Ovary (tissue), 7 donors: ENCODE measurements at regions not wholly inside any gene's neighbourhood (a gene's known extent, or its start where the extent isn't known, plus 50 kb on each side); places are given as distances from the start of the nearest gene placed in this dataset.

Experiments
- DNase-seq, 5 donors: peaks; one replicate each; pipeline ENCODE4 v3.0.0-alpha.2; 2019 to 2020
- H3K27ac ChIP-seq, 2 donors: fragments of 200-600 bp; one replicate each; pipeline versions ENCODE4 v1.5.1 to v1.8.0; 2019 to 2022
- H3K27me3 ChIP-seq: fragments of 200-600 bp; one replicate; pipeline ENCODE4 v1.8.0; 2022
- H3K36me3 ChIP-seq: fragments of 200-600 bp; sonication (generic); one replicate; pipeline ENCODE4 v1.5.1; 2019
- H3K4me1 ChIP-seq: one replicate; pipeline ENCODE4 v1.8.1; 2013; ENCODE audit warnings: mild to moderate bottlenecking, moderate library complexity; ENCODE audit not compliant: insufficient read depth
- H3K4me3 ChIP-seq: fragments of 200-600 bp; sonication (generic); one replicate; pipeline ENCODE4 v1.5.1; 2017
- H3K9me3 ChIP-seq, 2 donors: fragments of 200-600 bp in 1 of 2; sonication (generic) in 1 of 2; one replicate each; pipeline versions ENCODE4 v1.5.1 to v1.8.1; 2013 to 2019; ENCODE audit warnings: mild to moderate bottlenecking in 1 of 2, moderate library complexity in 1 of 2
- EP300 ChIP-seq: sonication (generic); formaldehyde crosslinking; IDR thresholded peaks from one replicate; pipeline ENCODE4 v1.6.1; 2017; ENCODE audit warnings: antibody characterized with exemption
- POLR2A ChIP-seq: fragments of 450-650 bp; IDR thresholded peaks from one replicate; pipeline ENCODE4 v1.6.1; 2017; ENCODE audit warnings: antibody characterized with exemption, mild to moderate bottlenecking, moderate library complexity
- WGBS, 3 donors: extraction: QIAGEN DNeasy Blood & Tissue Kit in 1 of 3; methylation state at CpG; one replicate each; pipeline versions ENCODE4 v1.1.5 to v1.1.7; 2013 to 2017; 5-methylcytosine and 5-hydroxymethylcytosine counted together
- intact Hi-C, 4 donors: fragments of 100-400 bp; cut with DNase I; formaldehyde crosslinking; loops; one replicate each; pipeline versions ENCODE4 v1.11.0 to v1.15.1; 2022 to 2023
- TF ChIP-seq, protein P1 (sequence below), 3 donors: fragments of 450-650 bp in 2 of 3; fragments of 200-600 bp in 1 of 3; IDR thresholded peaks; one replicate each; pipeline versions ENCODE4 v1.5.1 to v1.8.0; 2016 to 2022; ENCODE audit warnings: antibody characterized with exemption in 3 of 3, mild to moderate bottlenecking in 1 of 3
- donor health status: DM: no; HTN: no; CAD: no; lungs with moderate emphysema.
- donor health status: DM: no; HTN: no; CAD: no.
- donor health status: Bipolar disorder and iron deficiency.
- donor health status: DM: no; HTN: no; CAD: no.
- donor health status: DM: yes; HTN: yes; CAD: no.

DNA sequence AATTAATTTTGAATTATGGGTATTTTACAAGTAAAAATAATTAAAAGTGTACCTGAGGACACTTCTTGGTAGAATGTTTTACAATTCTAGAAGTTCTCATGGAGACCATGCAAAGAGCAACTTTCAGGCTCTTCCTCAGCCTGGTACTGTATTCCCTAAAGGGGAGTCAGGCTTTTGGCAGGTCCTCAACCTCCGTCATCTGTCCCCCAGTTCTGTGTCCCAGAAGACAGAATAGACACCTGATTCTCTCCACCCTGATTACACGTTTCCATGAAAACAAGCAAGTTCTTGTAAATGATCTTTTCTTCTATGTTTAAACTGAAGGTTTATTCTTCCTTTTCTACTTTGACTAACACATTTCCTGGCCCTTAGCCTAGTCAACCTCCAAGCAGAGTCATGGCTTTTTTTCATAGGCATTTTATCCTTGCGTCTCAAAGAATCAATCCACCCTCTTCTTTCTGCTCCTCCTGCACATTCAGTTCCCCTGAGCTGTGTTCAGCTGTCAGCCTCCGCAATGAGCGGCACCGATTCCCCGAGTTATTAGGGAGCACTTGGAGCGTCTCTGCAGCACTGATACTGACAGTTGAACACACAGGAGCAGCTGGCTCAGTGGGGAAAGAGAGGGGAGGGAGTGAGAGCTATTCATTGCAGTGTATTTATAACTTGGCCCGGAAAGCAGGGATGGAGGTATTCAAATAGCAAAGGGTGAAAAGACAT lies 1082.4 kb upstream of the MAP3K7 start:
- no peaks in the 10 kb centered on the region for H3K27me3 ChIP-seq
- TF ChIP-seq, protein P1, sequence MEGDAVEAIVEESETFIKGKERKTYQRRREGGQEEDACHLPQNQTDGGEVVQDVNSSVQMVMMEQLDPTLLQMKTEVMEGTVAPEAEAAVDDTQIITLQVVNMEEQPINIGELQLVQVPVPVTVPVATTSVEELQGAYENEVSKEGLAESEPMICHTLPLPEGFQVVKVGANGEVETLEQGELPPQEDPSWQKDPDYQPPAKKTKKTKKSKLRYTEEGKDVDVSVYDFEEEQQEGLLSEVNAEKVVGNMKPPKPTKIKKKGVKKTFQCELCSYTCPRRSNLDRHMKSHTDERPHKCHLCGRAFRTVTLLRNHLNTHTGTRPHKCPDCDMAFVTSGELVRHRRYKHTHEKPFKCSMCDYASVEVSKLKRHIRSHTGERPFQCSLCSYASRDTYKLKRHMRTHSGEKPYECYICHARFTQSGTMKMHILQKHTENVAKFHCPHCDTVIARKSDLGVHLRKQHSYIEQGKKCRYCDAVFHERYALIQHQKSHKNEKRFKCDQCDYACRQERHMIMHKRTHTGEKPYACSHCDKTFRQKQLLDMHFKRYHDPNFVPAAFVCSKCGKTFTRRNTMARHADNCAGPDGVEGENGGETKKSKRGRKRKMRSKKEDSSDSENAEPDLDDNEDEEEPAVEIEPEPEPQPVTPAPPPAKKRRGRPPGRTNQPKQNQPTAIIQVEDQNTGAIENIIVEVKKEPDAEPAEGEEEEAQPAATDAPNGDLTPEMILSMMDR (IDR thresholded peaks at IDR 0.05), result no peak
- TF ChIP-seq POLR2A (no peak), EP300 (no peak)
- intact Hi-C loops, result no loop called here
- no peaks in the 10 kb centered on the region for H3K9me3 ChIP-seq
- no peaks in the 10 kb centered on the region for H3K36me3 ChIP-seq
- H3K27ac ChIP-seq, result no peak overlapping the region
- H3K4me1 ChIP-seq, result no peaks in the 10 kb centered on the region
- 20 to 28% (median 22%) methylated on average over 9 of the region's 9 CpGs for WGBS, 3 donors
- no peak for DNase-seq
- H3K4me3 ChIP-seq, result no peak overlapping the region

DNA sequence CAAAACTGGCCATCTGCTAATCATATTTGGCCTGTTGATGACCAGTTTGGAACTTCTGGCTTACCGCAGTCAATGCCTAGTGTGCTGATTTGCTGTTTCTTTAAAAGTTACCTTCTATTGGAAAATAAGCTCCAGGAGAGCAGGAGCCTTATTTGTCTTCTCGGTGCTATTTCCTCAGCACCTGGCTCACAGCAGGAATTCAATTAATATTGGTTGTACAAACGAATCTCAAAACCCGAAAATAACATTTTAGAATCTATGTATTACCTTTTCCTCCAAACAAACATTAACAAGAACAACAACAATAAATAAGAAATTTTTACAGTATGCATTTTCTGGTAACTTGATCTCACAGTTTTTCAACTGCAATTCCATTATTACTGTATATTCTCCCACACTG lies 1080.7 kb upstream of the MAP3K7 start:
- TF ChIP-seq POLR2A, result no peak
- no peak for TF ChIP-seq EP300
- TF ChIP-seq, protein P1 (IDR thresholded peaks at IDR 0.05), result no peak
- Histone ChIP-seq H3K9me3 (no peaks in the 10 kb centered on the region), H3K36me3 (no peaks in the 10 kb centered on the region), H3K27me3 (no peaks in the 10 kb centered on the region), H3K4me3 (no peak overlapping the region), H3K4me1 (no peaks in the 10 kb centered on the region), H3K27ac (no peak overlapping the region)
- 90 to 93% (median 92%) methylated on average over 4 of the region's 4 CpGs for WGBS, 3 donors
- intact Hi-C loops, result no loop called here
- DNase-seq, result no peak

DNA sequence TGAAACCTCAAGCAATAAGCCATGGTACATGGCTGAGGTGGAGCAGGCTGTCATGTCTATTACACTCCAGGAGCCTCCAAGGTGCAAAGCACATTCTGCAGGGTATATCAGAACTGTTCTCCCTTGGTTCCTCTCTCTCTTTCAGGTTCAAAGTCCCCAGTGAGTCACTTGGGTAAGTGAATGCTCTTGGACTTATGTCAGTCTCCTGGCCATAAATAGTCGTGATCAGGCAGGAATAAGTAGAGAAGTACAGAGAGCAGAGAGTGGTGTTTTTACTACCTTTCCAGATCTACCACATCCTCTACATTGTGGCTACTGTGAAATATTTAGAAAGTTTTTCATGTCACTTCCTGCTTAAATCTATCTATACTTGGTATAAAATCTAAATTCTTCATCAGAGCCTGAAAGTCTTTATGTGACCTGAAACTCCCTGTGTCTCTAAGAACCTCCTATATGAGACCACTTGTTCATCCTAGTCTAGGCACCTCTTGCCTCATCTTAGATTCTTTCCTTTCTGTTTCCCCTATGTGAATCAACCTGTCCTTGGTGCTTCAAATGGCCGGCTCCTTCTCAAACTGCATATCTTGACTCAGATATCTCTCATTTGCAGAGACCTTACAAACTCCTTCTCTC lies 1077.6 kb upstream of the MAP3K7 start:
- intact Hi-C loops, result no loop called here
- Histone ChIP-seq H3K36me3 (no peaks in the 10 kb centered on the region), H3K27ac (no peak overlapping the region), H3K9me3 (no peaks in the 10 kb centered on the region), H3K4me1 (no peaks in the 10 kb centered on the region), H3K4me3 (no peak overlapping the region), H3K27me3 (no peaks in the 10 kb centered on the region)
- TF ChIP-seq, protein P1 (IDR thresholded peaks at IDR 0.05), result no peak
- no peak for TF ChIP-seq POLR2A
- 94 to 96% (median 94%) methylated on average over 2 of the region's 2 CpGs for WGBS, 3 donors
- no peak for DNase-seq

DNA sequence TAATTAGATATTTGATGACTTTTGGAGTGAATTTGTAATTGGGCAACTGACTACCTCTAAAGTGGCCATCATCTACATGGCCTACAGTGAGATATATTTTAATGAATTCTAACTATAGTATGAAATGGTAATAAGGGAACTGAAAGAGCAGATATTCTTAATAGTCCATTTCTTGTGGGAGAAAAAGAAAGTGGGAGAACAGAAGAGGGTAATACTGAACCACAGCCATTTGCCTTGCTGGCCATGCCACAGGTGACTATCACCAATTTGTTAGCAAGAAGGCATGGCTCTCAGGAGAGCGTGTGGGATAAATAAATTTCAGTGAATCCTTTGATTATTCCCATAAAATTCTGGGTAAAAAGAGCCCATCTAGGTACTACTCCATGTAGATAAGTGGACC lies 1074.0 kb upstream of the MAP3K7 start:
- Histone ChIP-seq H3K36me3 (no peaks in the 10 kb centered on the region), H3K27me3 (no peaks in the 10 kb centered on the region), H3K9me3 (no peaks in the 10 kb centered on the region), H3K27ac (no peak overlapping the region), H3K4me3 (no peak overlapping the region), H3K4me1 (no peaks in the 10 kb centered on the region)
- intact Hi-C loops, result no loop called here
- TF ChIP-seq, protein P1 (IDR thresholded peaks at IDR 0.05), result no peak
- no peak for TF ChIP-seq EP300
- WGBS, 3 donors, result 39 to 96% (median 94%) methylated on average over 1 of the region's 1 CpG
- no peak for DNase-seq
